Activated CD8-positive, alpha-beta T cell treated with anti-CD3 and anti-CD28 coated beads for 36 hours (primary cell): ENCODE measurements at regions not wholly inside any gene's neighbourhood (a gene's known extent, or its start where the extent isn't known, plus 50 kb on each side); places are given as distances from the start of the nearest gene placed in this dataset.
"Not testable (repeated sequence)": the region's sequence is repeated elsewhere in the genome, so short reads cannot be mapped to it uniquely, and the experiment has no call there.

Experiments used
- ATAC-seq: fragments of 200-7000 bp; cut with Tn5 transposase; one replicate; pipeline ENCODE4 v1.10.0; 2021; ENCODE audit warnings: mild to moderate bottlenecking, moderate library complexity
- CTCF ChIA-PET: fragments of 350-600 bp; sonication (Branson Sonifier 250); formaldehyde crosslinking; loops from one replicate; lab custom pipeline; 2021; ENCODE audit warnings: antibody characterized with exemption; lab: Charles Lee
- POLR2A ChIA-PET: fragments of 350-600 bp; sonication (Branson Sonifier 250); formaldehyde crosslinking; loops from one replicate; lab custom pipeline; 2021; ENCODE audit warnings: antibody characterized with exemption; lab: Charles Lee
- DNase-seq: peaks from one replicate; pipeline ENCODE4 v3.0.0-alpha.2; 2020
- H3K27ac Mint-ChIP-seq: one replicate; pipeline ENCODE4 v1.8.0; 2021; ENCODE audit warnings: mild to moderate bottlenecking, mixed read lengths
- H3K27me3 Mint-ChIP-seq: one replicate; pipeline ENCODE4 v1.8.0; 2021; ENCODE audit warnings: mixed read lengths
- H3K36me3 Mint-ChIP-seq: one replicate; pipeline ENCODE4 v1.8.0; 2021; ENCODE audit warnings: low read depth, mixed read lengths
- H3K4me1 Mint-ChIP-seq: one replicate; pipeline ENCODE4 v1.8.0; 2021; ENCODE audit warnings: low read depth, mixed read lengths
- H3K4me3 Mint-ChIP-seq: one replicate; pipeline ENCODE4 v1.8.0; 2021; ENCODE audit warnings: mild to moderate bottlenecking, moderate library complexity, mixed read lengths
- H3K9me3 Mint-ChIP-seq: one replicate; pipeline ENCODE4 v1.8.0; 2021; ENCODE audit warnings: mixed read lengths
- CTCF ChIP-seq: fragments of 200-600 bp; IDR thresholded peaks from one replicate; pipeline ENCODE4 v1.8.0; 2022; ENCODE audit warnings: antibody characterized with exemption, mild to moderate bottlenecking
- intact Hi-C: fragments of 100-400 bp; cut with micrococcal nuclease; formaldehyde crosslinking; loops from one replicate; pipeline ENCODE4 v1.10.0; 2022

GRCh38 chr5:162816816-162817215 is 620.6 kb upstream of the CCNG1 start:
- Mint-ChIP-seq H3K4me3 (no peak overlapping the region), H3K27ac (no peak overlapping the region), H3K36me3 (no peaks in the 10 kb centered on the region), H3K4me1 (no peaks in the 10 kb centered on the region), H3K9me3 (peaks cover 6% of the 10 kb centered on the region), H3K27me3 (no peaks in the 10 kb centered on the region)
- ChIA-PET POLR2A (interaction anchor here (0.7 kb wide), 1 partner anchor 197 kb away, joined by 3 read pairs; no protein-coding TSS in a partner anchor), CTCF (no interaction called here)
- intact Hi-C loops: no loop called here
- no peak for ATAC-seq
- DNase-seq: no peak
- no peak for TF ChIP-seq CTCF

DNA sequence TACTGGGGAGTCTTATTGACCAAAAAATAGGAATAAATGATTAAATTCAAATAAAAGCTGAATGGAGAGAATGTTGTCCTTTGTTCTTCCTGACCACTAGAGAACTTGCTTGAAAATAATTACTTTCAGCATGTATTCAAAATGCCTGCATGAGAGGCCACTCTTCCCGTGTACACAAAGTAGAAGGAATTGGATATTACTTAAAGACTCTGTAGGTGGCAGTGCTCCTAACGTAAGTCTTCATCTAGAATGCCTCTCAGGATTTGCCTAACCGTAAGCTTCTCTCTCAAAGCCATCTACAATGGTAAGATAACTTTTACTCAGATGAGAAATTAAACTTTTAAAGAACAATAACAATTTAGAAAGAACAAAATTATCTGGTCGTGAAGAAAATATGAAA is 620.0 kb upstream of the CCNG1 start:
- H3K27me3 Mint-ChIP-seq: no peaks in the 10 kb centered on the region
- H3K9me3 Mint-ChIP-seq: peaks cover 9% of the 10 kb centered on the region
- H3K27ac Mint-ChIP-seq: no peak overlapping the region
- no peak for DNase-seq
- CTCF ChIA-PET: no interaction called here
- intact Hi-C loops: no loop called here
- POLR2A ChIA-PET: no interaction called here
- no peak for ATAC-seq
- H3K36me3 Mint-ChIP-seq: no peaks in the 10 kb centered on the region
- TF ChIP-seq CTCF: no peak
- H3K4me3 Mint-ChIP-seq: no peak overlapping the region
- H3K4me1 Mint-ChIP-seq: no peaks in the 10 kb centered on the region

GRCh38 chr5:162821664-162822063 is 615.7 kb upstream of the CCNG1 start:
- H3K4me3 Mint-ChIP-seq, ATAC-seq, POLR2A ChIA-PET, H3K27me3 Mint-ChIP-seq, intact Hi-C loops, H3K9me3 Mint-ChIP-seq, DNase-seq, H3K36me3 Mint-ChIP-seq, H3K27ac Mint-ChIP-seq, CTCF ChIA-PET, H3K4me1 Mint-ChIP-seq: not testable (repeated sequence)

GRCh38 chr5:162824360-162824759 is 613.0 kb upstream of the CCNG1 start:
- ATAC-seq (no peak), DNase-seq (no peak)
- H3K27ac Mint-ChIP-seq: no peak overlapping the region
- H3K4me3 Mint-ChIP-seq: no peak overlapping the region
- no peaks in the 10 kb centered on the region for H3K27me3 Mint-ChIP-seq
- H3K36me3 Mint-ChIP-seq: no peaks in the 10 kb centered on the region
- ChIA-PET POLR2A (no interaction called here), CTCF (no interaction called here)
- no peaks in the 10 kb centered on the region for H3K4me1 Mint-ChIP-seq
- H3K9me3 Mint-ChIP-seq: peaks cover 5% of the 10 kb centered on the region
- intact Hi-C loops: no loop called here
- no peak for TF ChIP-seq CTCF

GRCh38 chr5:162837155-162837554 is 600.2 kb upstream of the CCNG1 start:
- no peaks in the 10 kb centered on the region for H3K36me3 Mint-ChIP-seq
- H3K27ac Mint-ChIP-seq: no peak overlapping the region
- ChIA-PET CTCF (no interaction called here), POLR2A (interaction anchor here (0.7 kb wide), 1 partner anchor 1369 kb away, joined by 4 read pairs; no protein-coding TSS in a partner anchor)
- ATAC-seq (no peak), DNase-seq (no peak)
- H3K9me3 Mint-ChIP-seq: peaks cover 11% of the 10 kb centered on the region
- no peak for TF ChIP-seq CTCF
- no peaks in the 10 kb centered on the region for H3K4me1 Mint-ChIP-seq
- intact Hi-C loops: no loop called here
- H3K27me3 Mint-ChIP-seq: no peaks in the 10 kb centered on the region
- H3K4me3 Mint-ChIP-seq: no peak overlapping the region

DNA sequence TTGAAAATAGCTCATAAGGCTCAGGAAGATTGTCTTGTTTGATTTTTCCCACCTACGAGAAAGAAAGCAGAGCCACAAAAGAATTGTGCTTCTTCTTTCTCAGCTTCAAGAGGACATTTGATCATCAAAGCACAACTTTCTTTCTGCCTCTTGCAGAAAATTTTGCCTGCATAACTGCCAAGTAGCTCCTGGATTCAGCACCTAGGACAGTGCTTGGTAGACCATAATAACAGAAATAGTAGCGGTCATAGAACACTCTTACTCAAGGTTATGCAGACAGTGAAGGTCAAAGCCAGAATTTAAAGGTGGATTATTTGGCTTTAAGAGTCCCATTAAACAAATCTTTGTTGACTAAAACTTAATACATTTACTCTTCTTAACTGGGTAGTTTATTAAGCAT is 594.7 kb upstream of the CCNG1 start:
- POLR2A ChIA-PET: no interaction called here
- intact Hi-C loops: no loop called here
- no peaks in the 10 kb centered on the region for H3K27me3 Mint-ChIP-seq
- peaks cover 3% of the 10 kb centered on the region for H3K9me3 Mint-ChIP-seq
- H3K4me1 Mint-ChIP-seq: no peaks in the 10 kb centered on the region
- CTCF ChIA-PET: no interaction called here
- no peak overlapping the region for H3K27ac Mint-ChIP-seq
- no peaks in the 10 kb centered on the region for H3K36me3 Mint-ChIP-seq
- no peak for TF ChIP-seq CTCF
- H3K4me3 Mint-ChIP-seq: no peak overlapping the region
- no peak for ATAC-seq
- DNase-seq: no peak
